ENCODE measurements at regions not wholly inside any gene's neighbourhood (a gene's known extent, or its start where the extent isn't known, plus 50 kb on each side); places are given as distances from the start of the nearest gene placed in this dataset.

GRCh38 chr6:118397671-118398465 is 150.2 kb upstream of the PLN start:
- TF ChIP-seq BHLHE40 (IDR thresholded peaks at IDR 0.05; ENCODE audit: borderline replicate concordance) (no peak), SUZ12 (IDR thresholded peaks at IDR 0.05) (no peak), FOXM1 (IDR thresholded peaks at IDR 0.05; ENCODE audit: borderline replicate concordance) (no peak), SP1 (IDR thresholded peaks at IDR 0.05) (no peak), LEF1 (IDR thresholded peaks at IDR 0.05; ENCODE audit: borderline replicate concordance) (no peak), FOXK2 (IDR thresholded peaks at IDR 0.05) (no peak), ELF4 (IDR thresholded peaks at IDR 0.05) (no peak), ZNF384 (IDR thresholded peaks at IDR 0.05) (no peak), TARDBP (IDR thresholded peaks at IDR 0.05) (no peak), NFRKB (IDR thresholded peaks at IDR 0.05) (no peak), FOXA1 (IDR thresholded peaks at IDR 0.05) (no peak), PKNOX1 (IDR thresholded peaks at IDR 0.05) (no peak)
